GM12878 (cell line): ENCODE measurements at regions not wholly inside any gene's neighbourhood (a gene's known extent, or its start where the extent isn't known, plus 50 kb on each side); places are given as distances from the start of the nearest gene placed in this dataset.

Experiments
- ATAC-seq: fragments of 200-7000 bp; cut with Tn5 transposase; 3 replicates; pipeline ENCODE4 v1.9.1; 2020; ENCODE audit warnings: mild to moderate bottlenecking, moderate library complexity
- BruUV-seq: library from RNA; stranded (reverse); fragments of 400-500 nt; replicated peaks from 2 replicates; lab custom pipeline; 2021; lab: Mats Ljungman, UMichigan
- CTCF ChIA-PET: fragments of 300-600 bp; sonication (Branson Sonifier 250); formaldehyde crosslinking; extraction: SDS; loops from one replicate; lab custom pipeline; 2021; ENCODE audit warnings: inconsistent platforms; lab: Yijun Ruan, JAX
- POLR2A ChIA-PET: fragments of 350-600 bp; formaldehyde crosslinking; extraction: SDS; loops from one replicate; lab custom pipeline; 2021; ENCODE audit warnings: inconsistent platforms; lab: Charles Lee
- RAD21 ChIA-PET: fragments of 300-600 bp; sonication (Branson Sonifier 250); formaldehyde crosslinking; loops from one replicate; lab custom pipeline; 2023; ENCODE audit warnings: antibody characterized with exemption; ENCODE audit not compliant: unreplicated experiment; lab: Charles Lee
- SMC1A ChIA-PET: fragments of 300-600 bp; sonication (Branson Sonifier 250); formaldehyde crosslinking; loops from one replicate; lab custom pipeline; 2023; ENCODE audit not compliant: unreplicated experiment, uncharacterized antibody; lab: Charles Lee
- DNase-seq: peaks from one replicate; pipeline ENCODE4 v3.0.0-alpha.2; 2011; ENCODE audit warnings: low read depth, low spot score
- FAIRE-seq: peaks from 3 replicates; lab custom pipeline; 2011; peaks lifted over from hg19 to GRCh38; lab: Jason Lieb, UNC
- H2AFZ ChIP-seq: 2 replicates; pipeline ENCODE4 v1.6.0; 2011; ENCODE audit warnings: low read depth, low read length, control low read depth; ENCODE audit not compliant: control insufficient read depth
- H3K27ac ChIP-seq: 2 replicates; pipeline ENCODE4 v1.5.1; 2011; ENCODE audit warnings: control low read depth; ENCODE audit not compliant: control insufficient read depth, insufficient read depth
- H3K27me3 ChIP-seq, 2 experiments: replicated peaks in 1 of 2; 2 replicates each; pipeline versions ENCODE4 v1.6.0 to v1.6.1; 2011; ENCODE audit warnings: low read length in 1 of 2; ENCODE audit not compliant: control insufficient read depth in 2 of 2, insufficient read depth in 2 of 2
- H3K36me3 ChIP-seq, 2 experiments: 2 replicates each; pipeline ENCODE4 v1.5.1; 2011; ENCODE audit warnings: low read length in 1 of 2; ENCODE audit not compliant: control insufficient read depth in 2 of 2, insufficient read depth in 2 of 2
- H3K4me1 ChIP-seq: 2 replicates; pipeline ENCODE4 v1.6.1; 2011; ENCODE audit warnings: mild to moderate bottlenecking, low read length, moderate library complexity, mixed read lengths; ENCODE audit not compliant: control insufficient read depth, insufficient read depth
- H3K4me2 ChIP-seq: 2 replicates; pipeline ENCODE4 v1.6.0; 2011; ENCODE audit warnings: control low read depth; ENCODE audit not compliant: control insufficient read depth, insufficient read depth
- H3K4me3 ChIP-seq: fragments of 200-600 bp; sonication (generic); 2 replicates; pipeline ENCODE4 v1.5.1; 2016
- H3K79me2 ChIP-seq: 2 replicates; pipeline ENCODE4 v1.6.0; 2011; ENCODE audit warnings: low read length; ENCODE audit not compliant: control insufficient read depth, insufficient read depth
- H3K9ac ChIP-seq: 2 replicates; pipeline ENCODE4 v1.8.0; 2011; ENCODE audit warnings: low read length, control low read depth, mixed read lengths; ENCODE audit not compliant: control insufficient read depth, insufficient read depth
- H3K9me3 ChIP-seq: replicated peaks from 3 replicates; pipeline ENCODE4 v1.5.1; 2011; ENCODE audit warnings: mild to moderate bottlenecking, low read length; ENCODE audit not compliant: control insufficient read depth, insufficient read depth
- H4K20me1 ChIP-seq: 2 replicates; pipeline ENCODE4 v1.6.0; 2011; ENCODE audit not compliant: control insufficient read depth, insufficient read depth
- CHD1 ChIP-seq: IDR thresholded peaks from 2 replicates; pipeline ENCODE4 v1.6.1; 2012; ENCODE audit warnings: low read depth, low read length, improper control_type of control experiment
- CHD2 ChIP-seq: IDR thresholded peaks from 2 replicates; pipeline ENCODE4 v1.6.1; 2011; ENCODE audit warnings: low read depth, low read length, improper control_type of control experiment, borderline replicate concordance
- IKZF2 ChIP-seq, 2 experiments: fragments of 450-650 bp; IDR thresholded peaks; 2 replicates each; pipeline ENCODE4 v1.6.1; 2017; ENCODE audit warnings: mild to moderate bottlenecking in 2 of 2, moderate library complexity in 2 of 2
- RCOR1 ChIP-seq: conservative IDR thresholded peaks from 2 replicates; pipeline ENCODE4 v1.6.1; 2012; ENCODE audit warnings: low read depth, low read length, improper control_type of control experiment
- RUNX3 ChIP-seq: IDR thresholded peaks from 2 replicates; pipeline ENCODE4 v1.6.1; 2012; ENCODE audit warnings: low read length, inconsistent platforms
- SMAD1 ChIP-seq: fragments of 450-650 bp; IDR thresholded peaks from 2 replicates; pipeline ENCODE4 v1.6.1; 2018; ENCODE audit warnings: mild to moderate bottlenecking, low read depth; ENCODE audit not compliant: partially characterized antibody
- TBL1XR1 ChIP-seq: IDR thresholded peaks from 2 replicates; pipeline ENCODE4 v1.6.1; 2012; ENCODE audit warnings: low read depth, low read length, improper control_type of control experiment
- WGBS: methylation state at CpG from one replicate; pipeline ENCODE4 v1.1.6; 2016; ENCODE audit warnings: low lambda C conversion rate; ENCODE audit not compliant: insufficient replicate concordance, insufficient coverage; ENCODE audit errors: missing lambda C conversion rate; 5-methylcytosine and 5-hydroxymethylcytosine counted together
- in situ Hi-C: fragments of 300-500 bp; cut with MboI; formaldehyde crosslinking; loops from 9 replicates; pipeline ENCODE4 v1.14.3; 2018; ENCODE audit warnings: mixed read lengths
- intact Hi-C: fragments of 100-400 bp; cut with micrococcal nuclease; formaldehyde crosslinking; loops from one replicate; pipeline ENCODE4 v1.14.2; 2022; ENCODE audit not compliant: unreplicated experiment
- TF ChIP-seq, protein P1 (sequence below): IDR thresholded peaks from 2 replicates; pipeline ENCODE4 v1.6.1; 2012; ENCODE audit warnings: improper control_type of control experiment, low read depth, low read length; ENCODE audit not compliant: insufficient replicate concordance
- TF ChIP-seq, protein P2 (sequence below), 3 experiments: IDR thresholded peaks in 2 of 3; conservative IDR thresholded peaks in 1 of 3; 2 replicates each; pipeline ENCODE4 v1.5.1; 2011; ENCODE audit warnings: low read depth in 3 of 3, low read length in 3 of 3, mild to moderate bottlenecking in 3 of 3, control low read depth in 2 of 3, moderate library complexity in 2 of 3, inconsistent platforms in 1 of 3, mixed read lengths in 1 of 3; ENCODE audit not compliant: control insufficient read depth in 2 of 3, insufficient read depth in 1 of 3; ENCODE audit errors: extremely low read depth in 1 of 3
- TF ChIP-seq, protein P3 (sequence below): fragments of 150-350 bp; IDR thresholded peaks from 2 replicates; pipeline ENCODE4 v1.6.1; 2016; ENCODE audit warnings: low read depth, low read length
- TF ChIP-seq, protein P4 (sequence below): IDR thresholded peaks from 2 replicates; pipeline ENCODE4 v1.6.1; 2012; ENCODE audit warnings: mild to moderate bottlenecking, low read depth, low read length

DNA sequence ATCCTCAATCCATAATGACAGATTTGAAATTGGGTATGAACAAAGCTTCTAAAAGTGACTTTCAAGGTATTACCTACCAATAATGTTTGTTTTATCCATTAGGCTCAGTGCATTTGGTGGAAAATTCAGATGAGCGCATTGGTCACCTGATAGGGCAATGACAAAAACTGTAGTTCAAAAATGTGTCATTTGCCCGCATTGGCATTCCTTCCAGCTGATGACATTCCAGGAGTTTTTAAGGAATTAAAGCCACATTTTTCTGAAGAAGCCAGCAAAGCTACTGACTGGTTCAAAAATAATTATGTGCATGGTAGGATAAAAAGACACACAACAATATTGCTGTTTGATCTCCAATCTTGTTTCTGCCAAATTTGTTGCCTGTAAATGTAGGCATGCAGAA is 473.4 kb upstream of the CPEB2 start:
- in situ Hi-C loops (no loop called here), intact Hi-C loops (no loop called here)
- Histone ChIP-seq H3K4me2 (no peak overlapping the region), H3K36me3 (no peaks in the 10 kb centered on the region), H3K79me2 (no peaks in the 10 kb centered on the region), H3K27ac (no peak overlapping the region), H3K9me3 (no peaks in the 10 kb centered on the region), H4K20me1 (no peaks in the 10 kb centered on the region), H2AFZ (no peak overlapping the region), H3K27me3 (no peaks in the 10 kb centered on the region), H3K4me1 (no peaks in the 10 kb centered on the region), H3K9ac (no peak overlapping the region), H3K4me3 (no peak overlapping the region)
- ChIA-PET RAD21 (no interaction called here), POLR2A (no interaction called here), SMC1A (no interaction called here), CTCF (no interaction called here)
- no peak for DNase-seq
- no peak for ATAC-seq
- no peak for FAIRE-seq
- no TSS peak for BruUV-seq
- 46% methylated on average over 2 of the region's 2 CpGs for WGBS
- no peak for TF ChIP-seq TBL1XR1
- no peak for TF ChIP-seq IKZF2 (IDR thresholded peaks at IDR 0.05)
- TF ChIP-seq RCOR1 = no peak
- TF ChIP-seq, protein P1, sequence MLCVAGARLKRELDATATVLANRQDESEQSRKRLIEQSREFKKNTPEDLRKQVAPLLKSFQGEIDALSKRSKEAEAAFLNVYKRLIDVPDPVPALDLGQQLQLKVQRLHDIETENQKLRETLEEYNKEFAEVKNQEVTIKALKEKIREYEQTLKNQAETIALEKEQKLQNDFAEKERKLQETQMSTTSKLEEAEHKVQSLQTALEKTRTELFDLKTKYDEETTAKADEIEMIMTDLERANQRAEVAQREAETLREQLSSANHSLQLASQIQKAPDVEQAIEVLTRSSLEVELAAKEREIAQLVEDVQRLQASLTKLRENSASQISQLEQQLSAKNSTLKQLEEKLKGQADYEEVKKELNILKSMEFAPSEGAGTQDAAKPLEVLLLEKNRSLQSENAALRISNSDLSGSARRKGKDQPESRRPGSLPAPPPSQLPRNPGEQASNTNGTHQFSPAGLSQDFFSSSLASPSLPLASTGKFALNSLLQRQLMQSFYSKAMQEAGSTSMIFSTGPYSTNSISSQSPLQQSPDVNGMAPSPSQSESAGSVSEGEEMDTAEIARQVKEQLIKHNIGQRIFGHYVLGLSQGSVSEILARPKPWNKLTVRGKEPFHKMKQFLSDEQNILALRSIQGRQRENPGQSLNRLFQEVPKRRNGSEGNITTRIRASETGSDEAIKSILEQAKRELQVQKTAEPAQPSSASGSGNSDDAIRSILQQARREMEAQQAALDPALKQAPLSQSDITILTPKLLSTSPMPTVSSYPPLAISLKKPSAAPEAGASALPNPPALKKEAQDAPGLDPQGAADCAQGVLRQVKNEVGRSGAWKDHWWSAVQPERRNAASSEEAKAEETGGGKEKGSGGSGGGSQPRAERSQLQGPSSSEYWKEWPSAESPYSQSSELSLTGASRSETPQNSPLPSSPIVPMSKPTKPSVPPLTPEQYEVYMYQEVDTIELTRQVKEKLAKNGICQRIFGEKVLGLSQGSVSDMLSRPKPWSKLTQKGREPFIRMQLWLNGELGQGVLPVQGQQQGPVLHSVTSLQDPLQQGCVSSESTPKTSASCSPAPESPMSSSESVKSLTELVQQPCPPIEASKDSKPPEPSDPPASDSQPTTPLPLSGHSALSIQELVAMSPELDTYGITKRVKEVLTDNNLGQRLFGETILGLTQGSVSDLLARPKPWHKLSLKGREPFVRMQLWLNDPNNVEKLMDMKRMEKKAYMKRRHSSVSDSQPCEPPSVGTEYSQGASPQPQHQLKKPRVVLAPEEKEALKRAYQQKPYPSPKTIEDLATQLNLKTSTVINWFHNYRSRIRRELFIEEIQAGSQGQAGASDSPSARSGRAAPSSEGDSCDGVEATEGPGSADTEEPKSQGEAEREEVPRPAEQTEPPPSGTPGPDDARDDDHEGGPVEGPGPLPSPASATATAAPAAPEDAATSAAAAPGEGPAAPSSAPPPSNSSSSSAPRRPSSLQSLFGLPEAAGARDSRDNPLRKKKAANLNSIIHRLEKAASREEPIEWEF = no peak
- TF ChIP-seq CHD1 = no peak
- TF ChIP-seq, protein P2, sequence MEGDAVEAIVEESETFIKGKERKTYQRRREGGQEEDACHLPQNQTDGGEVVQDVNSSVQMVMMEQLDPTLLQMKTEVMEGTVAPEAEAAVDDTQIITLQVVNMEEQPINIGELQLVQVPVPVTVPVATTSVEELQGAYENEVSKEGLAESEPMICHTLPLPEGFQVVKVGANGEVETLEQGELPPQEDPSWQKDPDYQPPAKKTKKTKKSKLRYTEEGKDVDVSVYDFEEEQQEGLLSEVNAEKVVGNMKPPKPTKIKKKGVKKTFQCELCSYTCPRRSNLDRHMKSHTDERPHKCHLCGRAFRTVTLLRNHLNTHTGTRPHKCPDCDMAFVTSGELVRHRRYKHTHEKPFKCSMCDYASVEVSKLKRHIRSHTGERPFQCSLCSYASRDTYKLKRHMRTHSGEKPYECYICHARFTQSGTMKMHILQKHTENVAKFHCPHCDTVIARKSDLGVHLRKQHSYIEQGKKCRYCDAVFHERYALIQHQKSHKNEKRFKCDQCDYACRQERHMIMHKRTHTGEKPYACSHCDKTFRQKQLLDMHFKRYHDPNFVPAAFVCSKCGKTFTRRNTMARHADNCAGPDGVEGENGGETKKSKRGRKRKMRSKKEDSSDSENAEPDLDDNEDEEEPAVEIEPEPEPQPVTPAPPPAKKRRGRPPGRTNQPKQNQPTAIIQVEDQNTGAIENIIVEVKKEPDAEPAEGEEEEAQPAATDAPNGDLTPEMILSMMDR (IDR thresholded peaks at IDR 0.05 in 2 of 3, conservative IDR thresholded peaks at IDR 0.05 in 1 of 3; ENCODE audit: control insufficient read depth in 2 of 3, extremely low read depth in 1 of 3, insufficient read depth in 1 of 3, low read depth in 3 of 3, low read length in 3 of 3) = no peak
- no peak for TF ChIP-seq RUNX3
- TF ChIP-seq, protein P3, sequence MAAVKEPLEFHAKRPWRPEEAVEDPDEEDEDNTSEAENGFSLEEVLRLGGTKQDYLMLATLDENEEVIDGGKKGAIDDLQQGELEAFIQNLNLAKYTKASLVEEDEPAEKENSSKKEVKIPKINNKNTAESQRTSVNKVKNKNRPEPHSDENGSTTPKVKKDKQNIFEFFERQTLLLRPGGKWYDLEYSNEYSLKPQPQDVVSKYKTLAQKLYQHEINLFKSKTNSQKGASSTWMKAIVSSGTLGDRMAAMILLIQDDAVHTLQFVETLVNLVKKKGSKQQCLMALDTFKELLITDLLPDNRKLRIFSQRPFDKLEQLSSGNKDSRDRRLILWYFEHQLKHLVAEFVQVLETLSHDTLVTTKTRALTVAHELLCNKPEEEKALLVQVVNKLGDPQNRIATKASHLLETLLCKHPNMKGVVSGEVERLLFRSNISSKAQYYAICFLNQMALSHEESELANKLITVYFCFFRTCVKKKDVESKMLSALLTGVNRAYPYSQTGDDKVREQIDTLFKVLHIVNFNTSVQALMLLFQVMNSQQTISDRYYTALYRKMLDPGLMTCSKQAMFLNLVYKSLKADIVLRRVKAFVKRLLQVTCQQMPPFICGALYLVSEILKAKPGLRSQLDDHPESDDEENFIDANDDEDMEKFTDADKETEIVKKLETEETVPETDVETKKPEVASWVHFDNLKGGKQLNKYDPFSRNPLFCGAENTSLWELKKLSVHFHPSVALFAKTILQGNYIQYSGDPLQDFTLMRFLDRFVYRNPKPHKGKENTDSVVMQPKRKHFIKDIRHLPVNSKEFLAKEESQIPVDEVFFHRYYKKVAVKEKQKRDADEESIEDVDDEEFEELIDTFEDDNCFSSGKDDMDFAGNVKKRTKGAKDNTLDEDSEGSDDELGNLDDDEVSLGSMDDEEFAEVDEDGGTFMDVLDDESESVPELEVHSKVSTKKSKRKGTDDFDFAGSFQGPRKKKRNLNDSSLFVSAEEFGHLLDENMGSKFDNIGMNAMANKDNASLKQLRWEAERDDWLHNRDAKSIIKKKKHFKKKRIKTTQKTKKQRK = no peak
- TF ChIP-seq CHD2 = no peak
- no peak for TF ChIP-seq SMAD1
- TF ChIP-seq, protein P4, sequence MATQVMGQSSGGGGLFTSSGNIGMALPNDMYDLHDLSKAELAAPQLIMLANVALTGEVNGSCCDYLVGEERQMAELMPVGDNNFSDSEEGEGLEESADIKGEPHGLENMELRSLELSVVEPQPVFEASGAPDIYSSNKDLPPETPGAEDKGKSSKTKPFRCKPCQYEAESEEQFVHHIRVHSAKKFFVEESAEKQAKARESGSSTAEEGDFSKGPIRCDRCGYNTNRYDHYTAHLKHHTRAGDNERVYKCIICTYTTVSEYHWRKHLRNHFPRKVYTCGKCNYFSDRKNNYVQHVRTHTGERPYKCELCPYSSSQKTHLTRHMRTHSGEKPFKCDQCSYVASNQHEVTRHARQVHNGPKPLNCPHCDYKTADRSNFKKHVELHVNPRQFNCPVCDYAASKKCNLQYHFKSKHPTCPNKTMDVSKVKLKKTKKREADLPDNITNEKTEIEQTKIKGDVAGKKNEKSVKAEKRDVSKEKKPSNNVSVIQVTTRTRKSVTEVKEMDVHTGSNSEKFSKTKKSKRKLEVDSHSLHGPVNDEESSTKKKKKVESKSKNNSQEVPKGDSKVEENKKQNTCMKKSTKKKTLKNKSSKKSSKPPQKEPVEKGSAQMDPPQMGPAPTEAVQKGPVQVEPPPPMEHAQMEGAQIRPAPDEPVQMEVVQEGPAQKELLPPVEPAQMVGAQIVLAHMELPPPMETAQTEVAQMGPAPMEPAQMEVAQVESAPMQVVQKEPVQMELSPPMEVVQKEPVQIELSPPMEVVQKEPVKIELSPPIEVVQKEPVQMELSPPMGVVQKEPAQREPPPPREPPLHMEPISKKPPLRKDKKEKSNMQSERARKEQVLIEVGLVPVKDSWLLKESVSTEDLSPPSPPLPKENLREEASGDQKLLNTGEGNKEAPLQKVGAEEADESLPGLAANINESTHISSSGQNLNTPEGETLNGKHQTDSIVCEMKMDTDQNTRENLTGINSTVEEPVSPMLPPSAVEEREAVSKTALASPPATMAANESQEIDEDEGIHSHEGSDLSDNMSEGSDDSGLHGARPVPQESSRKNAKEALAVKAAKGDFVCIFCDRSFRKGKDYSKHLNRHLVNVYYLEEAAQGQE = no peak
